Transverse colon (tissue), 4 donors: ENCODE measurements at regions not wholly inside any gene's neighbourhood (a gene's known extent, or its start where the extent isn't known, plus 50 kb on each side); places are given as distances from the start of the nearest gene placed in this dataset.

Source experiments
- DNase-seq: peaks from one replicate; pipeline ENCODE4 v3.0.0-alpha.2; 2019
- H3K27ac ChIP-seq, 4 donors: fragments of 200-600 bp; sonication (generic); 2 replicates each; pipeline ENCODE4 v1.5.1; 2016 to 2018; ENCODE audit warnings: inconsistent platforms in 4 of 4
- H3K27me3 ChIP-seq: fragments of 200-600 bp; sonication (generic); 2 replicates; pipeline ENCODE4 v1.5.1; 2017; ENCODE audit warnings: inconsistent platforms
- H3K36me3 ChIP-seq, 4 donors: fragments of 200-600 bp; sonication (generic); 2 replicates each; pipeline ENCODE4 v1.5.1; 2017 to 2019; ENCODE audit warnings: inconsistent platforms in 4 of 4
- H3K4me1 ChIP-seq, 4 donors: fragments of 200-600 bp; sonication (generic); 2 replicates each; pipeline ENCODE4 v1.5.1; 2017 to 2020; ENCODE audit warnings: inconsistent platforms in 4 of 4
- H3K4me3 ChIP-seq, 4 donors: fragments of 200-600 bp; sonication (generic); 1 replicate in 1 of 4; 2 replicates in 3 of 4; pipeline versions ENCODE4 v1.5.1 to v1.6.1; 2017 to 2019; ENCODE audit warnings: inconsistent platforms in 4 of 4
- H3K9me3 ChIP-seq, 2 donors: fragments of 200-600 bp; sonication (generic); 2 replicates each; pipeline ENCODE4 v1.5.1; 2017 to 2019; ENCODE audit warnings: inconsistent platforms in 2 of 2
- CTCF ChIP-seq, 5 experiments: fragments of 200-600 bp in 3 of 5; fragments of 450-650 bp in 2 of 5; sonication (generic) in 3 of 5; IDR thresholded peaks; 1 replicate in 2 of 5; 2 replicates in 3 of 5; pipeline ENCODE4 v1.5.1; 2016 to 2017; ENCODE audit warnings: antibody characterized with exemption in 5 of 5, inconsistent platforms in 3 of 5, mild to moderate bottlenecking in 2 of 5, moderate library complexity in 1 of 5
- EP300 ChIP-seq: sonication (generic); formaldehyde crosslinking; IDR thresholded peaks from one replicate; pipeline ENCODE4 v1.6.1; 2017; ENCODE audit warnings: antibody characterized with exemption, low read depth
- POLR2A ChIP-seq: fragments of 450-650 bp; IDR thresholded peaks from one replicate; pipeline ENCODE4 v1.6.1; 2016; ENCODE audit warnings: antibody characterized with exemption, mild to moderate bottlenecking, moderate library complexity
- POLR2AphosphoS5 ChIP-seq, 3 donors: sonication (generic); formaldehyde crosslinking; IDR thresholded peaks; one replicate each; pipeline ENCODE4 v1.6.1; 2016; ENCODE audit warnings: antibody characterized with exemption in 3 of 3
- WGBS, 2 donors: methylation state at CpG; one replicate each; pipeline ENCODE4 v1.1.5; 2018; ENCODE audit warnings: low coverage in 1 of 2; 5-methylcytosine and 5-hydroxymethylcytosine counted together
- in situ Hi-C, 4 donors: fragments of 200-750 bp; cut with MboI; loops; one replicate each; pipeline versions ENCODE4 v1.15.0 to v1.15.1; 2017; ENCODE audit warnings: low sequenced_read_pairs in 3 of 4, low pct_ligation_motif_present in 1 of 4, low pct_unique_long_range_greater_than_20kb in 1 of 4
- intact Hi-C: fragments of 100-400 bp; cut with DNase I; formaldehyde crosslinking; loops from one replicate; pipeline ENCODE4 v1.15.1; 2023; ENCODE audit warnings: low total_unique reads
- small RNA-seq, 4 donors: library from RNA; depleted of rRNA; stranded (forward); fragments of <200 nt; gene quantifications; one replicate each; pipeline ENCODE3, GENCODE V24; 2016

- Histone ChIP-seq H3K27me3 (no peaks in the 10 kb centered on the region), H3K4me3 (no peak overlapping the region), H3K36me3 (no peaks in the 10 kb centered on the region), H3K27ac (no peak overlapping the region), H3K9me3 (no peaks in the 10 kb centered on the region), H3K4me1 (no peaks in the 10 kb centered on the region)
- TF ChIP-seq CTCF (IDR thresholded peaks at IDR 0.05) (no peak), POLR2A (no peak), EP300 (no peak), POLR2AphosphoS5 (IDR thresholded peaks at IDR 0.05) (no peak)
- 59 to 67% methylated on average over 6 of the region's 6 CpGs for WGBS, 2 donors
- in situ Hi-C loops, result no loop called here
- intact Hi-C loops, result no loop called here
- no peak for DNase-seq
Measured at GRCh38 chr12:42643881-42644579, 54.5 kb upstream of the PRICKLE1 start.

DNA sequence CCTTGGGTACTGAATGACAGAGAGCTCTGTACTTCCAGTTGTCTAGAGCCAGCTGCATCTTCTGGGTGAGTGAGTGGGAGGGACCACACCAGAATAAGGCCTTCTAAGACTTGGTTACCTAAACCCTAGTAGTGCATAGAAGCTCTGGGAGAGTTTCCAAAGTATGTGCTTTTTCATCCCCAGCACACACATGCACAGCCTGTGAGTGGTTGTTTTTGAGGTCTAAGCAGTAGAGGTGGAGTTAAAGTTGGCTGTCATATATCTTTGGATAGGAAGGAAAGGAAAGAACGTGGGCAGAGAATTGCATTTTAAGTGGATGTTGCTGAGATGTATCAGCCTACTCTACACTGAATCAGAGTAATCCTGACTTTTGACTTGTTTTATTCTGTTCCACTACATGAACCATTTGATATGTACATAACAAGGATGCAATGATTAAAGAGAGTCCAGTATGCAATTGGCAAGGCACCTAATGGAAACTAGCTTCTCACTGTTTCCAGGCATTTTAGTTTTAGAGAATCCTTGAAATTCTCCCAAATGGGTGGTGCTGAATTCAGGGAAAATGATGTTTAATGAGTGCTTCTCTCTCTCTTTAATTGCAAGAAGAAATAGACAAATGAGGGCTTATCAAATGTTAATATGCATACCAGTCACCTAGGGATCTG is 51.8 kb upstream of the PRICKLE1 start:
- H3K4me1 ChIP-seq, result no peaks in the 10 kb centered on the region
- no peaks in the 10 kb centered on the region for H3K27me3 ChIP-seq
- in situ Hi-C loops, result no loop called here
- no peak overlapping the region for H3K4me3 ChIP-seq
- DNase-seq, result no peak
- no peaks in the 10 kb centered on the region for H3K36me3 ChIP-seq
- H3K9me3 ChIP-seq, result no peaks in the 10 kb centered on the region
- H3K27ac ChIP-seq, result no peak overlapping the region
- TF ChIP-seq POLR2AphosphoS5 (IDR thresholded peaks at IDR 0.05), result no peak
- no peak for TF ChIP-seq POLR2A
- TF ChIP-seq CTCF (IDR thresholded peaks at IDR 0.05), result no peak
- TF ChIP-seq EP300, result no peak
- 43% methylated on average over 1 of the region's 1 CpG for WGBS, 2 donors
- intact Hi-C loops, result no loop called here

- Histone ChIP-seq H3K27me3 (no peaks in the 10 kb centered on the region), H3K4me1 (no peaks in the 10 kb centered on the region), H3K9me3 (no peaks in the 10 kb centered on the region), H3K4me3 (no peak overlapping the region), H3K36me3 (no peaks in the 10 kb centered on the region), H3K27ac (no peak overlapping the region)
- in situ Hi-C loops (no loop called here), intact Hi-C loops (no loop called here)
- no peak for DNase-seq
- no peak for TF ChIP-seq POLR2AphosphoS5 (IDR thresholded peaks at IDR 0.05)
- no peak for TF ChIP-seq EP300
- no peak for TF ChIP-seq CTCF (IDR thresholded peaks at IDR 0.05)
- TF ChIP-seq POLR2A, result no peak
- 69 to 70% methylated on average over 2 of the region's 2 CpGs for WGBS, 2 donors
Measured at GRCh38 chr12:42640391-42640790, 50.8 kb upstream of the PRICKLE1 start.

- Histone ChIP-seq H3K4me3 (no peak overlapping the region), H3K4me1 (no peaks in the 10 kb centered on the region), H3K36me3 (no peaks in the 10 kb centered on the region), H3K9me3 (no peaks in the 10 kb centered on the region), H3K27me3 (no peaks in the 10 kb centered on the region), H3K27ac (no peak overlapping the region)
- DNase-seq, result no peak
- in situ Hi-C loops (no loop called here), intact Hi-C loops (no loop called here)
- TF ChIP-seq CTCF (IDR thresholded peaks at IDR 0.05), result no peak
- no peak for TF ChIP-seq POLR2A
- no peak for TF ChIP-seq POLR2AphosphoS5 (IDR thresholded peaks at IDR 0.05)
- TF ChIP-seq EP300, result no peak
Measured at GRCh38 chr12:42639556-42639955, 50.0 kb upstream of the PRICKLE1 start.

Small RNA genes lying in the stretch of these regions (small RNA-seq; reads per million reads assigned to genes)
- gene MRPS36P5 (0 reads per million in 4 donors), gene RPS27P21 (0 reads per million in 4 donors)
